ENCODE measurements at regions not wholly inside any gene's neighbourhood (a gene's known extent, or its start where the extent isn't known, plus 50 kb on each side); places are given as distances from the start of the nearest gene placed in this dataset.

DNA sequence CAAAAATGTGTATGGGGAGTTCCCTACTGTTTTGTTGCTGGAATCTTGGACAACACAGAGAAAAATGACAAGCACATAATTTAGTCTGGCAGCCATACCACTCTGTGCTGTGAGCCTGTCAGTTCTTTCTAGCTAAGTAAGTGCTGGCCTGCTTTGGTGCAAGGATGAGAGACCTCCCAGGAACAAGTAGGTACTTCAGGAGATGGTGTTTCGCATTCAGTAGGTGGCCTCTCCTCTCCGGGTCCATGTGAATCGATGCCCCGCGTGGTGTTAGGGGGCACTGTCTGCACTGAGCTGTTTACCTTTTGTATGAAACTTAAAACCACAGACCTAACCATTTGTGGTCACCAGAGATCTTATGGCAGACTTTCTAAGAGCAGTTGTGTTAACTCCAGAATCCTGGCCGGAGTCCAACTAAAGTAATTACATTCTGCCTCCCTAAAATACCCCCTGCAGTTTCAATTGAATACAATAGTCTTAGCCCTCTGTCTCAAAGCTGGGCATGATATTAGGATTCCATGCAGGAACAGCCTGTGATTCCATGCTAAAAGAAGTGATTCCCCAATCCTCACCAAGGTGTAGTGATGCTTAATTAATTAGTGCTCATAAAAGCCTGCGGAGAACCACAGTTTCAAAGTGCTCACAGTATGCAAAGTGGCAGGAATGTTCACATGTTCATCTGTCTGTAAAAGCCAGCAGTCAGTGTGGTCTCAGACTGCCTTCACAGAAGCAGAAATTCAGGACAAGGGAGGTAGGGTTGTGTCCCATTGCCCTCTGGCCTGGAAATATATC is 64.2 kb downstream of the LLPH start:
- no peak overlapping the region for H3K4me3 ChIP-seq
- intact Hi-C loops (cut with DNase I) = no loop called here
- WGBS, 2 donors = 35 to 51% methylated on average over 7 of the region's 7 CpGs

DNA sequence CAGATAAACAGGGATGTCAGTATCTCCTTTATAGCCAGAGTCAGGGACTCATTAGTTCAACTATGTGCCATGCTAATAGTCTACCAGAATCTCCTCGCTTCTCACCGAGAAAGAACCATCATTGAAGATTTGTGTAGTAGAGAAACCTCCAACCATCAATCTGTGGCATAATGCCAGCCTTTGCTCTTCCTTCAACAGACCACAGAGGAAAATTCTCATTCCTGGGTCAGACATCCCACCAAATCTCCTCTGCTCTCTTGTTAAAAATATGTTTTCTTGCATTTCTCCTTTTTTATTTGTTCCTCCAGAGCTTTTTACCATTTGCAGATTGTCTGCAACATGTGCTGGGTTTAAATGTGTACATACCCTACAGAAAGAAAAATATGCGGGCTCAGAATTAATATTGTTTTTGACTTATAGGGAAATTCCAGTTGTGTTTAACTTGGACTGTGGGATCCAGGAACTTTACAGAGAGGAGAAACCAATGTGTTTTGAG is 64.9 kb downstream of the LLPH start:
- intact Hi-C loops (cut with DNase I) = no loop called here
- no peak overlapping the region for H3K27ac ChIP-seq
- no peaks in the 10 kb centered on the region for H3K9me3 ChIP-seq
- H3K4me1 ChIP-seq = peaks cover 0 to 4% (median 0%) of the 10 kb centered on the region in 3 donors
- no peaks in the 10 kb centered on the region for H3K36me3 ChIP-seq
- no peak for DNase-seq
- no peak for TF ChIP-seq POLR2A (IDR thresholded peaks at IDR 0.05)
- TF ChIP-seq, protein P1, sequence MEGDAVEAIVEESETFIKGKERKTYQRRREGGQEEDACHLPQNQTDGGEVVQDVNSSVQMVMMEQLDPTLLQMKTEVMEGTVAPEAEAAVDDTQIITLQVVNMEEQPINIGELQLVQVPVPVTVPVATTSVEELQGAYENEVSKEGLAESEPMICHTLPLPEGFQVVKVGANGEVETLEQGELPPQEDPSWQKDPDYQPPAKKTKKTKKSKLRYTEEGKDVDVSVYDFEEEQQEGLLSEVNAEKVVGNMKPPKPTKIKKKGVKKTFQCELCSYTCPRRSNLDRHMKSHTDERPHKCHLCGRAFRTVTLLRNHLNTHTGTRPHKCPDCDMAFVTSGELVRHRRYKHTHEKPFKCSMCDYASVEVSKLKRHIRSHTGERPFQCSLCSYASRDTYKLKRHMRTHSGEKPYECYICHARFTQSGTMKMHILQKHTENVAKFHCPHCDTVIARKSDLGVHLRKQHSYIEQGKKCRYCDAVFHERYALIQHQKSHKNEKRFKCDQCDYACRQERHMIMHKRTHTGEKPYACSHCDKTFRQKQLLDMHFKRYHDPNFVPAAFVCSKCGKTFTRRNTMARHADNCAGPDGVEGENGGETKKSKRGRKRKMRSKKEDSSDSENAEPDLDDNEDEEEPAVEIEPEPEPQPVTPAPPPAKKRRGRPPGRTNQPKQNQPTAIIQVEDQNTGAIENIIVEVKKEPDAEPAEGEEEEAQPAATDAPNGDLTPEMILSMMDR (IDR thresholded peaks at IDR 0.05) = no peak
- no peaks in the 10 kb centered on the region for H3K27me3 ChIP-seq
- 62 to 73% methylated on average over 3 of the region's 3 CpGs for WGBS, 2 donors
- H3K4me3 ChIP-seq = no peak overlapping the region

More for the DNA sequence above, 64.2 kb downstream of the LLPH start:
- no peak for DNase-seq
- Histone ChIP-seq H3K4me1 (peaks cover 0 to 4% (median 0%) of the 10 kb centered on the region in 3 donors), H3K9me3 (no peaks in the 10 kb centered on the region), H3K36me3 (no peaks in the 10 kb centered on the region), H3K27me3 (no peaks in the 10 kb centered on the region), H3K27ac (no peak overlapping the region)
- TF ChIP-seq, protein P1 (IDR thresholded peaks at IDR 0.05) = no peak
- TF ChIP-seq POLR2A (IDR thresholded peaks at IDR 0.05) = no peak

DNA sequence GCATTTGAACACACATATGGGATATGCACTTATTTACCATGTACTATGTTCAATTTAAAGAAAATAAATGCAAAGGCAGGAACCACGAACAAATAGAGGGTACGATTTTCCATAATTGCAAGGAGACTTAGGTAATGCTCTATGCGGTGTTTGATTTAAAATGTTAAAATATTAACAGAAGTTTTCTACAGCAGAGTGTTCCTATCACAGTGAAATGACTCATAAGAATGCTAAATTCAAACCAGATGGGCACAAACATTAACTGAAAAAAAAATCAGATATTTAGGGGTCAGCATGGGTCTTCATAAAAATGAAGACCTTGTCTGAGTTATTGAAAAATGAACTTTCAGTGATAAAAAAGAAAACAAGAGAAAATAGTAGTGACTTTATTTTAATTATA is 65.4 kb downstream of the LLPH start:
- H3K9me3 ChIP-seq = no peaks in the 10 kb centered on the region
- WGBS, 2 donors = 80 to 87% methylated on average over 3 of the region's 3 CpGs
- TF ChIP-seq, protein P1 (IDR thresholded peaks at IDR 0.05) = no peak
- TF ChIP-seq POLR2A (IDR thresholded peaks at IDR 0.05) = no peak
- peaks cover 0 to 4% (median 0%) of the 10 kb centered on the region in 3 donors for H3K4me1 ChIP-seq
- no peaks in the 10 kb centered on the region for H3K27me3 ChIP-seq
- intact Hi-C loops (cut with DNase I) = no loop called here
- no peak for DNase-seq
- H3K4me3 ChIP-seq = no peak overlapping the region
- H3K36me3 ChIP-seq = no peaks in the 10 kb centered on the region
- H3K27ac ChIP-seq = no peak overlapping the region

DNA sequence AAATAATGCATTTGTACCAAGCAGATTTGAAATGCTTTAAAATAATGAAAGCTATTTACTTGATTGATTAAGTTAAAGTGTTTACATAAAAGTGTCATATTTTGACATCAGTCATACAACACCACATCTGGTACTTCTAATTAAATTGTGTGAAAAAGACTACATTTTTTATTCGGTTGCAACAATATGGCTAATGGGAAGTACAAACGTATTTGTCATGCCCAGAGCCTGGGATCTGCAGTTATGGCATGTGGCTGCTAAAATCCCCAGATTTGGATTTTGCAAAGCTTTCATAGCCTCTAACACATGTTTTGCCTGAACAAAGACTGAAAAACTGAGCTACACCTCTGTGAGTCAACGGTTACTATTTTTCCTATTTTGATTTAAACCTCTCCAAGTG is 66.6 kb downstream of the LLPH start:
- intact Hi-C loops (cut with DNase I) = no loop called here
- Histone ChIP-seq H3K27me3 (no peaks in the 10 kb centered on the region), H3K4me3 (no peak overlapping the region), H3K27ac (no peak overlapping the region), H3K4me1 (peaks cover 0 to 4% (median 0%) of the 10 kb centered on the region in 3 donors), H3K36me3 (no peaks in the 10 kb centered on the region), H3K9me3 (no peaks in the 10 kb centered on the region)
- DNase-seq = no peak
- TF ChIP-seq POLR2A (IDR thresholded peaks at IDR 0.05) = no peak
- TF ChIP-seq, protein P1 (IDR thresholded peaks at IDR 0.05) = no peak
- 72 to 74% methylated on average over 3 of the region's 3 CpGs for WGBS, 2 donors

DNA sequence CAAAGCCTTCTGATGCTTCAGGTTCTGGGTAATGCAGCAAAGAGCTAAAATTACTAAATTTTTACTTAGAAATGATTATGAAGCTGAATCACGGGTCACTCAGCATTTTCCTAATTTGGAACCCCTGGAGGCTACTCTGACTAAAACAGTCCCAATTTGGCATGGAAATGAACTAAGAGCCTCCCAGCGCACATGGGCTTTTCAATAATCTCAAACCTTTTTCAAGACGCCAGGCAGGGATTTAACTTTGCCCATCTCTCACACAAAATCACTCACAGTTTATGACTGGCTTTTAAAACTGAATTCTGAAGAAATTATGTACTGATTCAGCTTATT is 68.3 kb downstream of the LLPH start:
- 47 to 76% methylated on average over 3 of the region's 3 CpGs for WGBS, 2 donors
- Histone ChIP-seq H3K4me1 (peaks cover 0 to 4% (median 0%) of the 10 kb centered on the region in 3 donors), H3K27ac (no peak overlapping the region), H3K9me3 (no peaks in the 10 kb centered on the region), H3K27me3 (no peaks in the 10 kb centered on the region), H3K4me3 (no peak overlapping the region), H3K36me3 (no peaks in the 10 kb centered on the region)
- TF ChIP-seq, protein P1 (IDR thresholded peaks at IDR 0.05) = no peak
- no peak for TF ChIP-seq POLR2A (IDR thresholded peaks at IDR 0.05)
- intact Hi-C loops (cut with DNase I) = no loop called here
- DNase-seq = no peak
